GM23248 (cell line): ENCODE measurements at regions not wholly inside any gene's neighbourhood (a gene's known extent, or its start where the extent isn't known, plus 50 kb on each side); places are given as distances from the start of the nearest gene placed in this dataset.
"Not testable (repeated sequence)": the region's sequence is repeated elsewhere in the genome, so short reads cannot be mapped to it uniquely, and the experiment has no call there.

Source experiments
- DNase-seq: peaks from one replicate; pipeline ENCODE4 v3.0.0-alpha.2; 2015
- H2AFZ ChIP-seq: fragments of 200-600 bp; sonication (generic); 2 replicates; pipeline ENCODE4 v1.6.1; 2016; ENCODE audit warnings: antibody characterized with exemption
- H3F3A ChIP-seq: fragments of 200-600 bp; sonication (generic); 2 replicates; pipeline ENCODE4 v1.6.1; 2016; ENCODE audit warnings: mild to moderate bottlenecking, antibody characterized with exemption, mixed run types; ENCODE audit not compliant: insufficient read depth
- H3K27ac ChIP-seq: fragments of 200-600 bp; sonication (generic); 2 replicates; pipeline ENCODE4 v1.5.1; 2016; ENCODE audit warnings: mild to moderate bottlenecking
- H3K27me3 ChIP-seq: fragments of 200-600 bp; sonication (generic); replicated peaks from 2 replicates; pipeline ENCODE4 v1.6.1; 2016; ENCODE audit warnings: mild to moderate bottlenecking; ENCODE audit not compliant: insufficient read depth
- H3K36me3 ChIP-seq: fragments of 200-600 bp; sonication (generic); 2 replicates; pipeline ENCODE4 v1.6.1; 2016; ENCODE audit warnings: low read depth, mild to moderate bottlenecking
- H3K4me1 ChIP-seq: fragments of 200-600 bp; sonication (generic); 2 replicates; pipeline ENCODE4 v1.6.1; 2016; ENCODE audit warnings: mild to moderate bottlenecking; ENCODE audit not compliant: insufficient read depth
- H3K4me2 ChIP-seq: fragments of 200-600 bp; sonication (generic); one replicate; pipeline ENCODE4 v1.6.1; 2016; ENCODE audit warnings: mild to moderate bottlenecking; ENCODE audit not compliant: unreplicated experiment
- H3K4me3 ChIP-seq: fragments of 200-600 bp; sonication (generic); 2 replicates; pipeline ENCODE4 v1.5.1; 2016; ENCODE audit warnings: mild to moderate bottlenecking
- H3K79me2 ChIP-seq: fragments of 200-600 bp; sonication (generic); 2 replicates; pipeline ENCODE4 v1.6.1; 2016; ENCODE audit warnings: mild to moderate bottlenecking; ENCODE audit not compliant: insufficient read depth
- H3K9ac ChIP-seq: fragments of 200-600 bp; sonication (generic); 2 replicates; pipeline ENCODE4 v1.6.1; 2016; ENCODE audit warnings: mild to moderate bottlenecking
- H3K9me2 ChIP-seq: fragments of 200-600 bp; sonication (generic); 2 replicates; pipeline ENCODE4 v1.6.1; 2016; ENCODE audit warnings: mixed run types, mild to moderate bottlenecking, moderate library complexity; ENCODE audit not compliant: insufficient read depth
- H3K9me3 ChIP-seq: fragments of 200-600 bp; sonication (generic); one replicate; pipeline ENCODE4 v1.6.1; 2017; ENCODE audit warnings: low read depth
- H4K20me1 ChIP-seq: fragments of 200-600 bp; sonication (generic); 2 replicates; pipeline ENCODE4 v1.6.0; 2016; ENCODE audit not compliant: insufficient read depth
- EZH2 ChIP-seq: fragments of 200-600 bp; sonication (generic); IDR thresholded peaks from 2 replicates; pipeline ENCODE4 v1.6.1; 2018; ENCODE audit warnings: antibody characterized with exemption, mild to moderate bottlenecking; ENCODE audit not compliant: insufficient read depth, poor library complexity, severe bottlenecking
- EZH2phosphoT487 ChIP-seq: fragments of 200-600 bp; sonication (generic); IDR thresholded peaks from 2 replicates; pipeline ENCODE4 v1.6.1; 2018; ENCODE audit warnings: antibody characterized with exemption, moderate library complexity, mild to moderate bottlenecking, low read depth; ENCODE audit not compliant: insufficient read depth
- WGBS, 2 experiments: methylation state at CpG; one replicate each; pipeline ENCODE4 v1.1.6; 2015 to 2017; ENCODE audit warnings: low lambda C conversion rate in 2 of 2, low coverage in 1 of 2; ENCODE audit errors: missing lambda C conversion rate in 2 of 2; 5-methylcytosine and 5-hydroxymethylcytosine counted together
- in situ Hi-C: fragments of 300-500 bp; cut with MboI; formaldehyde crosslinking; loops from 2 replicates; pipeline ENCODE4 v1.15.0; 2020

DNA sequence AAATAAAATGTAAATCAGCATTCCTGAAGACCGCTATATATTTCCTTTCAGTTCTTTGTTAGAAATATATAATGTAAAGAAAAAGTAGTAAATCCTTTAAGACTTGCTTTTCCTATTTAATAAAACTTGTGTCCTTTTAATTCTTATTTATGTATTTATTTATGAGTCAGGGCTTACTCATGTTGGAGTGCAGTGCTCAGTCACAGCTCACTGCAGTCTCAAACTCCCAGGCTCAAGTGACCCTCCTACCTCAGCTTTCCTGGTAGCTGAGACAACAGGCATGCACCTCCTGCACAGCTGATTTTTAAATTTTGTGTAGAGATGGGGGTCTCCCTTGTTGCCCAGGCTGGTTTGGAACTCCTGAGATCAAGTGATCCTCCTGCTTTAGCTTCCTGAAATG is 724.5 kb downstream of the ANKRD7 start:
- WGBS, 2 experiments: 19 to 28% methylated on average over 1 of the region's 1 CpG
- Histone ChIP-seq H4K20me1 (no peaks in the 10 kb centered on the region), H3K4me1 (no peaks in the 10 kb centered on the region), H3K4me2 (no peak overlapping the region), H3K27me3 (no peaks in the 10 kb centered on the region), H3K79me2 (no peaks in the 10 kb centered on the region), H3K36me3 (no peaks in the 10 kb centered on the region), H3K27ac (no peak overlapping the region), H3K9ac (no peak overlapping the region), H3K9me3 (no peaks in the 10 kb centered on the region), H3K9me2 (no peaks in the 10 kb centered on the region), H3F3A (no peaks in the 10 kb centered on the region), H2AFZ (no peak overlapping the region), H3K4me3 (no peak overlapping the region)
- in situ Hi-C loops: no loop called here
- DNase-seq: no peak
- no peak for TF ChIP-seq EZH2phosphoT487
- TF ChIP-seq EZH2: no peak

GRCh38 chr7:118956285-118956684 is 731.8 kb downstream of the ANKRD7 start:
- H3K27me3 ChIP-seq, DNase-seq, H3K9me3 ChIP-seq, H3K4me1 ChIP-seq, H2AFZ ChIP-seq, H3K9me2 ChIP-seq, H3K4me2 ChIP-seq, in situ Hi-C loops, H3F3A ChIP-seq, H3K4me3 ChIP-seq, H4K20me1 ChIP-seq, H3K36me3 ChIP-seq, H3K79me2 ChIP-seq, H3K27ac ChIP-seq, H3K9ac ChIP-seq: not testable (repeated sequence)
- WGBS, 2 experiments: 5% methylated on average over 2 of the region's 2 CpGs

- WGBS, 2 experiments: 2 to 14% methylated on average over 1 of the region's 1 CpG
- H3K27ac ChIP-seq: no peak overlapping the region
- no peaks in the 10 kb centered on the region for H3K4me1 ChIP-seq
- TF ChIP-seq EZH2 (no peak), EZH2phosphoT487 (no peak)
- H3F3A ChIP-seq: no peaks in the 10 kb centered on the region
- H3K4me3 ChIP-seq: no peak overlapping the region
- H3K9ac ChIP-seq: no peak overlapping the region
- H3K79me2 ChIP-seq: no peaks in the 10 kb centered on the region
- no peak for DNase-seq
- in situ Hi-C loops: no loop called here
- H3K4me2 ChIP-seq: no peak overlapping the region
- no peaks in the 10 kb centered on the region for H4K20me1 ChIP-seq
- no peaks in the 10 kb centered on the region for H3K9me2 ChIP-seq
- no peaks in the 10 kb centered on the region for H3K9me3 ChIP-seq
- no peak overlapping the region for H2AFZ ChIP-seq
- H3K36me3 ChIP-seq: no peaks in the 10 kb centered on the region
- no peaks in the 10 kb centered on the region for H3K27me3 ChIP-seq
These were observed 744.9 kb downstream of the ANKRD7 start for GRCh38 chr7:118969370-118969769.

- H3K4me2 ChIP-seq: no peak overlapping the region
- in situ Hi-C loops: no loop called here
- no peak overlapping the region for H3K27ac ChIP-seq
- H3K4me3 ChIP-seq: no peak overlapping the region
- H3K27me3 ChIP-seq: no peaks in the 10 kb centered on the region
- 4 to 8% methylated on average over 1 of the region's 1 CpG for WGBS, 2 experiments
- H3K9me3 ChIP-seq: no peaks in the 10 kb centered on the region
- no peaks in the 10 kb centered on the region for H3K36me3 ChIP-seq
- no peaks in the 10 kb centered on the region for H3K4me1 ChIP-seq
- H4K20me1 ChIP-seq: no peaks in the 10 kb centered on the region
- H3F3A ChIP-seq: no peaks in the 10 kb centered on the region
- DNase-seq: no peak
- no peaks in the 10 kb centered on the region for H3K9me2 ChIP-seq
- no peak overlapping the region for H3K9ac ChIP-seq
- TF ChIP-seq EZH2: no peak
- TF ChIP-seq EZH2phosphoT487: no peak
- no peaks in the 10 kb centered on the region for H3K79me2 ChIP-seq
- H2AFZ ChIP-seq: no peak overlapping the region
These were observed 747.2 kb downstream of the ANKRD7 start for GRCh38 chr7:118971706-118972105.

DNA sequence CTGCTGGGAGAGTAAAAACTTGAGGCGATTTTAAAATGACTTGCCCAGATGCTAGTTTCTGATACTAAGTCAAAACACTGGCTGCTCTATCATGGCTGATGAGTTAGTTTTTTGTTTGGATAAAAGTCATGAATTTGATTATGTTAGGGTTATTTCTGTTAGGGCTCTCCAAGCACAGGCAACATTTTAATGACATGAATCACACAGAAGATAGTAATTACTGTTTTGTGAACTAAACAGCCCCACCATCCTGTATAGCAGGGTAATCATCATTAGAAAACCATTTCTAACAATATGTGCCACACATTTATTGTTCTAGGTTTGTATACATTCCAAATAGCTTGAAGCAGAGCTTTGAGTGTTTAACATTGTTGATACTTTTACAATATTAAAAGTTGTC is 750.3 kb downstream of the ANKRD7 start:
- no peak overlapping the region for H3K4me2 ChIP-seq
- H2AFZ ChIP-seq: no peak overlapping the region
- H3K4me1 ChIP-seq: no peaks in the 10 kb centered on the region
- H3K27me3 ChIP-seq: no peaks in the 10 kb centered on the region
- DNase-seq: no peak
- no peaks in the 10 kb centered on the region for H3K79me2 ChIP-seq
- no peaks in the 10 kb centered on the region for H3K9me2 ChIP-seq
- H3K36me3 ChIP-seq: no peaks in the 10 kb centered on the region
- no peak overlapping the region for H3K9ac ChIP-seq
- no peak for TF ChIP-seq EZH2
- TF ChIP-seq EZH2phosphoT487: no peak
- no peak overlapping the region for H3K4me3 ChIP-seq
- no peaks in the 10 kb centered on the region for H4K20me1 ChIP-seq
- no peaks in the 10 kb centered on the region for H3K9me3 ChIP-seq
- in situ Hi-C loops: no loop called here
- H3K27ac ChIP-seq: no peak overlapping the region
- WGBS, 2 experiments: 0% methylated on average over 1 of the region's 1 CpG
- H3F3A ChIP-seq: no peaks in the 10 kb centered on the region
